GM10266 (cell line): ENCODE measurements at regions not wholly inside any gene's neighbourhood (a gene's known extent, or its start where the extent isn't known, plus 50 kb on each side); places are given as distances from the start of the nearest gene placed in this dataset.

Experiments used
- DNase-seq: peaks from one replicate; pipeline ENCODE4 v3.0.0; 2012; ENCODE audit errors: extremely low spot score
- CTCF ChIP-seq: IDR thresholded peaks from 2 replicates; pipeline ENCODE4 v1.5.1; 2012; ENCODE audit warnings: mild to moderate bottlenecking, low read depth; ENCODE audit not compliant: control insufficient read depth, insufficient read depth; ENCODE audit errors: missing control alignments

GRCh38 chr2:13597176-13597575, 880.4 kb downstream of the TRIB2 start:
- no peak for DNase-seq
- TF ChIP-seq CTCF, result no peak

GRCh38 chr2:13601506-13601905, 884.8 kb downstream of the TRIB2 start:
- DNase-seq, result no peak
- TF ChIP-seq CTCF, result no peak

- TF ChIP-seq CTCF, result no peak
- DNase-seq, result no peak
These were observed 888.4 kb downstream of the TRIB2 start for GRCh38 chr2:13604951-13605661.

GRCh38 chr2:13607139-13607538, 890.4 kb downstream of the TRIB2 start:
- DNase-seq, result no peak
- TF ChIP-seq CTCF, result no peak

- TF ChIP-seq CTCF, result no peak
- DNase-seq, result no peak
These were observed 895.2 kb downstream of the TRIB2 start for GRCh38 chr2:13611939-13612338.

GRCh38 chr2:13616059-13616458, 899.3 kb downstream of the TRIB2 start:
- no peak for TF ChIP-seq CTCF

GRCh38 chr2:13616616-13617015, 899.9 kb downstream of the TRIB2 start:
- TF ChIP-seq CTCF, result no peak
- no peak for DNase-seq

More at GRCh38 chr2:13616059-13616458, 899.3 kb downstream of the TRIB2 start:
- no peak for DNase-seq
